K562 (cell line): ENCODE measurements at regions not wholly inside any gene's neighbourhood (a gene's known extent, or its start where the extent isn't known, plus 50 kb on each side); places are given as distances from the start of the nearest gene placed in this dataset.

ENCODE experiments used
- CREB5 ChIP-seq: fragments of 250-450 bp; sonication (Bioruptor Pico); IDR thresholded peaks from 2 replicates; pipeline ENCODE4 v1.5.0; 2020; ENCODE audit warnings: mild to moderate bottlenecking
- CREM ChIP-seq: IDR thresholded peaks from 2 replicates; pipeline ENCODE4 v1.6.1; 2014; ENCODE audit warnings: antibody characterized with exemption, low read depth
- DMBX1 ChIP-seq: fragments of 250-450 bp; sonication (Bioruptor Pico); IDR thresholded peaks from 2 replicates; pipeline ENCODE4 v1.8.0; 2022; ENCODE audit warnings: inconsistent platforms, mild to moderate bottlenecking, moderate library complexity, borderline replicate concordance
- ETV6 ChIP-seq, 3 experiments: fragments of 150-350 bp in 1 of 3; sonication (generic) in 1 of 3; formaldehyde crosslinking in 1 of 3; IDR thresholded peaks; 2 replicates each; pipeline versions ENCODE4 v1.6.1 to v1.8.0; 2014 to 2022; ENCODE audit warnings: borderline replicate concordance in 2 of 3, low read depth in 2 of 3, antibody characterized with exemption in 1 of 3, low read length in 1 of 3, mild to moderate bottlenecking in 1 of 3, missing genetic modification reagents in 1 of 3
- HMGN3 ChIP-seq: IDR thresholded peaks from 2 replicates; pipeline ENCODE4 v1.6.1; 2011; ENCODE audit warnings: borderline replicate concordance, low read depth, mild to moderate bottlenecking, mixed read lengths, low read length; ENCODE audit not compliant: insufficient read length; ENCODE audit errors: extremely low read depth
- HOMEZ ChIP-seq: fragments of 250-450 bp; sonication (Bioruptor Pico); IDR thresholded peaks from 2 replicates; pipeline ENCODE4 v1.4.0; 2020; ENCODE audit warnings: mild to moderate bottlenecking, moderate library complexity
- MAFG ChIP-seq: fragments of 450-650 bp; conservative IDR thresholded peaks from 2 replicates; pipeline ENCODE4 v1.6.1; 2016; ENCODE audit warnings: missing genetic modification characterization, missing compliant biosample characterization
- MAFK ChIP-seq: IDR thresholded peaks from 2 replicates; pipeline ENCODE4 v1.6.1; 2011; ENCODE audit warnings: low read length, improper control_type of control experiment
- MBD1 ChIP-seq: fragments of 250-450 bp; sonication (Bioruptor Pico); IDR thresholded peaks from 2 replicates; pipeline ENCODE4 v1.8.0; 2022; ENCODE audit warnings: inconsistent platforms
- MCM7 ChIP-seq, 2 experiments: fragments of 450-650 bp; IDR thresholded peaks; 2 replicates each; pipeline ENCODE4 v1.6.1; 2016 to 2018
- SAP30 ChIP-seq: fragments of 200-600 bp; sonication (generic); IDR thresholded peaks from 2 replicates; pipeline ENCODE4 v1.6.1; 2012; ENCODE audit warnings: borderline replicate concordance, low read depth, mild to moderate bottlenecking, moderate library complexity, low read length, control low read depth, inconsistent platforms; ENCODE audit not compliant: insufficient read depth, poor library complexity, severe bottlenecking
- SRF ChIP-seq, 2 experiments: fragments of 250-450, 450-650 bp in 1 of 2; sonication (Bioruptor Pico) in 1 of 2; sonication (generic) in 1 of 2; formaldehyde crosslinking; IDR thresholded peaks; 2 replicates each; pipeline versions ENCODE4 v1.5.0 to v1.5.1; 2020 to 2022; ENCODE audit warnings: mild to moderate bottlenecking in 1 of 2, missing genetic modification reagents in 1 of 2
- TAF15 ChIP-seq: fragments of 200-400 bp; formaldehyde crosslinking; IDR thresholded peaks from 2 replicates; pipeline ENCODE4 v1.6.1; 2017; ENCODE audit warnings: mild to moderate bottlenecking, low read depth, low read length, moderate library complexity
- ZNF175 ChIP-seq: fragments of 200-800 bp; sonication (Bioruptor generic); IDR thresholded peaks from 2 replicates; pipeline ENCODE4 v1.6.1; 2016; ENCODE audit warnings: low read depth, mild to moderate bottlenecking, missing genetic modification characterization, missing compliant biosample characterization
- ZNF583 ChIP-seq: fragments of 250-450 bp; sonication (Bioruptor Pico); IDR thresholded peaks from 2 replicates; pipeline ENCODE4 v1.4.0; 2020
- ZNF764 ChIP-seq: fragments of 250-450 bp; sonication (Bioruptor Pico); IDR thresholded peaks from 2 replicates; pipeline ENCODE4 v1.4.0; 2020; ENCODE audit warnings: low read depth, mild to moderate bottlenecking, moderate library complexity
- ZNF830 ChIP-seq: fragments of 250-450 bp; sonication (Bioruptor Pico); IDR thresholded peaks from 2 replicates; pipeline ENCODE4 v1.5.0; 2021; ENCODE audit warnings: mild to moderate bottlenecking
- TF ChIP-seq, protein P1 (sequence below): fragments of 450-650 bp; formaldehyde crosslinking; IDR thresholded peaks from 2 replicates; pipeline ENCODE4 v1.4.0; 2020; ENCODE audit warnings: mild to moderate bottlenecking, moderate library complexity
- TF ChIP-seq, protein P2 (sequence below): sonication (generic); formaldehyde crosslinking; IDR thresholded peaks from 2 replicates; pipeline ENCODE4 v1.8.0; 2022; ENCODE audit warnings: mild to moderate bottlenecking, missing genetic modification reagents

DNA sequence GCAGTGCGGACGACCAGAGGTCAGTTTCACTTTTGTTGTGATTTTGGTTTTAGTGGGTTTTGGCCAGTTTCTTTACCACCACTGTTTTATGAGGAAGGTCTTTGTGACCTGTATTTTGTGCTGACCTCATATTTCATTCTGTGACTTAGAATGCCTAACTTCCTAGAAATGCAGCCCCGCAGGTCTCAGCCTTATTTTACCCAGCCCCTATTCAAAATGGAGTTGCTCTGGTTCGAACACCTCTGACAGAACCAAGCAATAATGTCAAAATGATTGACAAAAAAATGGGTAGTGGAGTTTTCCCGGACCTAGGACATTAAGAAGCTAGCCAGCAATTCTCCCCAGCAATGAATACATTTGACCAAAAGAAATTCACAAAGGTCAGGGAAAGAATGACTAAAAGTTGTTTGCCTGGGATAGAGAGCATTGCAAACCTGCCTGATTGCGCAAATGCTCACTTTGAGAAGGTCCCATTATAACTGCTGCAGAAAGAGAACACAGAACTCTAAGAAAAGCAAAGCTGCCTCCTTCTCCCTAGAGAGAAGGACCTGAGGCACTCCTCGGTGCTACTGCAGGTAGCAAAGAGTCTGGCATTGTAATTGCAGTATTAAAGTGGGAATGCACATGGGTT is 288.8 kb downstream of the ADGB start (continued):
- TF ChIP-seq, protein P1, sequence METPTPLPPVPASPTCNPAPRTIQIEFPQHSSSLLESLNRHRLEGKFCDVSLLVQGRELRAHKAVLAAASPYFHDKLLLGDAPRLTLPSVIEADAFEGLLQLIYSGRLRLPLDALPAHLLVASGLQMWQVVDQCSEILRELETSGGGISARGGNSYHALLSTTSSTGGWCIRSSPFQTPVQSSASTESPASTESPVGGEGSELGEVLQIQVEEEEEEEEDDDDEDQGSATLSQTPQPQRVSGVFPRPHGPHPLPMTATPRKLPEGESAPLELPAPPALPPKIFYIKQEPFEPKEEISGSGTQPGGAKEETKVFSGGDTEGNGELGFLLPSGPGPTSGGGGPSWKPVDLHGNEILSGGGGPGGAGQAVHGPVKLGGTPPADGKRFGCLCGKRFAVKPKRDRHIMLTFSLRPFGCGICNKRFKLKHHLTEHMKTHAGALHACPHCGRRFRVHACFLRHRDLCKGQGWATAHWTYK (CRISPR knock-in tag): peak; percentile 100
- TF ChIP-seq MAFG (tag) (peak; percentile 90), MBD1 (CRISPR knock-in tag) (peak; percentile 100), CREM (peak; percentile 35; the same call in 1 of the 2 replicates), MCM7 (IDR thresholded peaks at IDR 0.05) (no peak), SRF (CRISPR knock-in tag; IDR thresholded peaks at IDR 0.05) (peak in 1 of 2 experiments; percentile 9; a peak in 1 of 4 replicates), ZNF830 (CRISPR knock-in tag) (peak; percentile 100), ETV6 (IDR thresholded peaks at IDR 0.05; ENCODE audit: borderline replicate concordance in 1 of 2, low read depth in 2 of 2, low read length in 1 of 2) (no peak), ETV6 (CRISPR knock-in tag; IDR thresholded peaks at IDR 0.05; ENCODE audit: borderline replicate concordance) (no peak), HMGN3 (no peak), ZNF175 (peak; percentile 100), HOMEZ (CRISPR knock-in tag) (peak; percentile 100), TAF15 (no peak), SAP30 (no peak), CREB5 (CRISPR knock-in tag) (peak; percentile 100), ZNF764 (CRISPR knock-in tag) (peak; percentile 92), DMBX1 (CRISPR knock-in tag) (peak; percentile 100), MAFK (peak; percentile 35), ZNF583 (peak; percentile 100)
- TF ChIP-seq, protein P2, sequence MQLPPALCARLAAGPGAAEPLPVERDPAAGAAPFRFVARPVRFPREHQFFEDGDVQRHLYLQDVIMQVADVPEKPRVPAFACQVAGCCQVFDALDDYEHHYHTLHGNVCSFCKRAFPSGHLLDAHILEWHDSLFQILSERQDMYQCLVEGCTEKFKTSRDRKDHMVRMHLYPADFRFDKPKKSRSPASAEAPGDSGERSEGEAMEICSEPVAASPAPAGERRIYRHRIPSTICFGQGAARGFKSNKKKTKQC (CRISPR knock-in tag): no peak
